WTC11 (cell line): ENCODE measurements at regions not wholly inside any gene's neighbourhood (a gene's known extent, or its start where the extent isn't known, plus 50 kb on each side); places are given as distances from the start of the nearest gene placed in this dataset.

Experiments used
- CREM ChIP-seq: sonication (generic); formaldehyde crosslinking; IDR thresholded peaks from 2 replicates; pipeline ENCODE4 v1.8.1; 2022; ENCODE audit warnings: mild to moderate bottlenecking, missing genetic modification reagents, moderate library complexity
- NFE2L1 ChIP-seq: sonication (generic); formaldehyde crosslinking; IDR thresholded peaks from 2 replicates; pipeline ENCODE4 v1.8.1; 2023; ENCODE audit warnings: missing genetic modification reagents
- NFYB ChIP-seq: sonication (generic); formaldehyde crosslinking; conservative IDR thresholded peaks from 2 replicates; pipeline ENCODE4 v1.8.0; 2022; ENCODE audit warnings: low read depth, missing genetic modification reagents
- OVOL2 ChIP-seq: fragments of 250-450 bp; sonication (Bioruptor Pico); IDR thresholded peaks from 2 replicates; pipeline ENCODE4 v1.9.0; 2021; ENCODE audit warnings: mild to moderate bottlenecking, borderline replicate concordance
- RELA ChIP-seq: sonication (generic); formaldehyde crosslinking; IDR thresholded peaks from 2 replicates; pipeline ENCODE4 v1.8.1; 2022; ENCODE audit warnings: missing genetic modification reagents, mild to moderate bottlenecking, borderline replicate concordance
- SOX15 ChIP-seq: fragments of 250-450 bp; sonication (Bioruptor Pico); IDR thresholded peaks from 2 replicates; pipeline ENCODE4 v1.9.0; 2021; ENCODE audit warnings: mild to moderate bottlenecking
- TF ChIP-seq, protein P1 (sequence below): fragments of 200-600 bp; IDR thresholded peaks from 2 replicates; pipeline ENCODE4 v1.8.0; 2022; ENCODE audit warnings: antibody characterized with exemption

DNA sequence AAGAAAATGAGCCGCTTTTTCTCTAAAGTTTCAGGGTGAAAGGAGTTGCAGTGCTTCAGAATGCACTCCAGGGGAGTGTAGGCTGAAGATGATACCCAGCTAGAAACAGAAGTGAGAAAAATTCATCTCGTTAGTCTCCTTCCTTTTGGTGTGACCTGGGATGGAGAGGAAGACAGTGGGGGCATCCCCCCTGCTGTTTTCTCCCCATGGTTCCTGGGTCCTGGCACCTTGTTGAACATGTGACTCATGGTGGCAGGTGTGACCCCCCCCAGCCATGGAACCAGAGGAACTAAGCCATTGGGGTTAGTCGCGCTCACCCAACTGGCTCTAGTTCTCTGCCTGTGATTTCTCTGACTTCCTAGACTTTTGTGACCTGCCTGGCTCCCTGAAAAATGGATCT is 424.6 kb downstream of the CSNK1G3 start:
- TF ChIP-seq RELA = no peak
- TF ChIP-seq, protein P1, sequence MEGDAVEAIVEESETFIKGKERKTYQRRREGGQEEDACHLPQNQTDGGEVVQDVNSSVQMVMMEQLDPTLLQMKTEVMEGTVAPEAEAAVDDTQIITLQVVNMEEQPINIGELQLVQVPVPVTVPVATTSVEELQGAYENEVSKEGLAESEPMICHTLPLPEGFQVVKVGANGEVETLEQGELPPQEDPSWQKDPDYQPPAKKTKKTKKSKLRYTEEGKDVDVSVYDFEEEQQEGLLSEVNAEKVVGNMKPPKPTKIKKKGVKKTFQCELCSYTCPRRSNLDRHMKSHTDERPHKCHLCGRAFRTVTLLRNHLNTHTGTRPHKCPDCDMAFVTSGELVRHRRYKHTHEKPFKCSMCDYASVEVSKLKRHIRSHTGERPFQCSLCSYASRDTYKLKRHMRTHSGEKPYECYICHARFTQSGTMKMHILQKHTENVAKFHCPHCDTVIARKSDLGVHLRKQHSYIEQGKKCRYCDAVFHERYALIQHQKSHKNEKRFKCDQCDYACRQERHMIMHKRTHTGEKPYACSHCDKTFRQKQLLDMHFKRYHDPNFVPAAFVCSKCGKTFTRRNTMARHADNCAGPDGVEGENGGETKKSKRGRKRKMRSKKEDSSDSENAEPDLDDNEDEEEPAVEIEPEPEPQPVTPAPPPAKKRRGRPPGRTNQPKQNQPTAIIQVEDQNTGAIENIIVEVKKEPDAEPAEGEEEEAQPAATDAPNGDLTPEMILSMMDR = no peak
- TF ChIP-seq OVOL2 (CRISPR knock-in tag) = no peak
- TF ChIP-seq SOX15 (CRISPR knock-in tag) = no peak
- no peak for TF ChIP-seq CREM
- no peak for TF ChIP-seq NFE2L1 (CRISPR knock-in tag)
- TF ChIP-seq NFYB (CRISPR knock-in tag) = no peak
